Type B pancreatic cell (in vitro differentiated cells): ENCODE measurements at regions not wholly inside any gene's neighbourhood (a gene's known extent, or its start where the extent isn't known, plus 50 kb on each side); places are given as distances from the start of the nearest gene placed in this dataset.
"Not testable (repeated sequence)": the region's sequence is repeated elsewhere in the genome, so short reads cannot be mapped to it uniquely, and the experiment has no call there.

ENCODE experiments used
- DNase-seq: peaks from one replicate; pipeline ENCODE4 v3.0.0; 2021; ENCODE audit warnings: mixed read lengths; ENCODE audit not compliant: unreplicated experiment; ENCODE audit errors: extremely low spot score
- H3K27ac Mint-ChIP-seq: 2 replicates; pipeline ENCODE4 v1.8.0; 2021; ENCODE audit warnings: mild to moderate bottlenecking, mixed read lengths
- H3K27me3 Mint-ChIP-seq: 2 replicates; pipeline ENCODE4 v1.8.0; 2021; ENCODE audit warnings: mixed read lengths
- H3K36me3 Mint-ChIP-seq: 2 replicates; pipeline ENCODE4 v1.8.0; 2021; ENCODE audit warnings: mixed read lengths
- H3K4me1 Mint-ChIP-seq: one replicate; pipeline ENCODE4 v1.8.0; 2021; ENCODE audit warnings: mixed read lengths; ENCODE audit not compliant: unreplicated experiment
- H3K4me3 Mint-ChIP-seq: 2 replicates; pipeline ENCODE4 v1.8.0; 2021; ENCODE audit warnings: mild to moderate bottlenecking, mixed read lengths
- H3K9me3 Mint-ChIP-seq: 2 replicates; pipeline ENCODE4 v1.8.0; 2021; ENCODE audit warnings: mixed read lengths
- TF ChIP-seq, protein P1 (sequence below): fragments of 200-600 bp; sonication (generic); conservative IDR thresholded peaks from 2 replicates; pipeline ENCODE4 v1.5.0; 2021; ENCODE audit warnings: antibody characterized with exemption, mild to moderate bottlenecking

DNA sequence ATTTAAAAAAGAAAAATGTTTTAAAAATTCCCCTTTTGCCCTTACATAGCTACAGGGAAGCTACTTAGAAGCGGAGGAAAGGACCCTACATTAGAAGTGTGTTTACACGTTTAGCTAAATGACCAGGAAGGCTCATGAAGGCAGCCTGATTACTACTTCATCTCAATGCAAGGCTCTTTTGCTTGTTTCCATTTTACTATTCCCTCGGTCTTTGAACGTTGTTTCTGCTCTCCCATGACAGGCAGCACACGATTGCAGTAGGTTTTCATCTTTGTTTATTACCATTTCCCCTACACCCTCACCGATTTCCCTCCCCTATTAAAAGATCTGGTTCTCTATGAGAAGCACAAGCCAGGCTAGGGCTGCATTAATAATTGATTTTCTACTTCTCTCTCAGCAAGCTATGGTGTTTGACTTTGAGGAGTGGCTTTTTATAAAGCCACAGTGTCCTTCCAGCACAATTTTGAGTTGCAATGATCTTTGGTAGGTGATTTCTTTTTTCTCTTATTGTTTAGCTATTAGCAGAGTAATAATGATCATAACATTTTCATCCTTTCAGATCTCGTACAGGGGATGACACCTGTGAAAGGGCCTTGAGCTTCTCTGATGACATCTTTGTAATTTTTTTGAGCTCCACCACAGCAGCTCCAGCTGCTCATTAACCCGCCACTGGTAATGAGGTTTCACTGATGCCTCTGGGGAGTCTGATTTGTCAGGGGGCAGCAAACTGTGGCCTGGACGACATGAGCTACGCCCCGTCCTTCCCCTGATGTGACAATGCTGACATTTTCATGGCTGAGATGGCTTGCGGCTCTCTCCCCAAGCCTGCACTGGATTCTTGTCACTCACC lies 670.3 kb downstream of the UQCRFS1 start:
- H3K4me3 Mint-ChIP-seq, result no peak overlapping the region
- no peak overlapping the region for H3K27ac Mint-ChIP-seq
- no peaks in the 10 kb centered on the region for H3K36me3 Mint-ChIP-seq
- no peaks in the 10 kb centered on the region for H3K9me3 Mint-ChIP-seq
- TF ChIP-seq, protein P1, sequence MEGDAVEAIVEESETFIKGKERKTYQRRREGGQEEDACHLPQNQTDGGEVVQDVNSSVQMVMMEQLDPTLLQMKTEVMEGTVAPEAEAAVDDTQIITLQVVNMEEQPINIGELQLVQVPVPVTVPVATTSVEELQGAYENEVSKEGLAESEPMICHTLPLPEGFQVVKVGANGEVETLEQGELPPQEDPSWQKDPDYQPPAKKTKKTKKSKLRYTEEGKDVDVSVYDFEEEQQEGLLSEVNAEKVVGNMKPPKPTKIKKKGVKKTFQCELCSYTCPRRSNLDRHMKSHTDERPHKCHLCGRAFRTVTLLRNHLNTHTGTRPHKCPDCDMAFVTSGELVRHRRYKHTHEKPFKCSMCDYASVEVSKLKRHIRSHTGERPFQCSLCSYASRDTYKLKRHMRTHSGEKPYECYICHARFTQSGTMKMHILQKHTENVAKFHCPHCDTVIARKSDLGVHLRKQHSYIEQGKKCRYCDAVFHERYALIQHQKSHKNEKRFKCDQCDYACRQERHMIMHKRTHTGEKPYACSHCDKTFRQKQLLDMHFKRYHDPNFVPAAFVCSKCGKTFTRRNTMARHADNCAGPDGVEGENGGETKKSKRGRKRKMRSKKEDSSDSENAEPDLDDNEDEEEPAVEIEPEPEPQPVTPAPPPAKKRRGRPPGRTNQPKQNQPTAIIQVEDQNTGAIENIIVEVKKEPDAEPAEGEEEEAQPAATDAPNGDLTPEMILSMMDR, result no peak
- DNase-seq, result no peak
- no peaks in the 10 kb centered on the region for H3K4me1 Mint-ChIP-seq
- no peaks in the 10 kb centered on the region for H3K27me3 Mint-ChIP-seq

DNA sequence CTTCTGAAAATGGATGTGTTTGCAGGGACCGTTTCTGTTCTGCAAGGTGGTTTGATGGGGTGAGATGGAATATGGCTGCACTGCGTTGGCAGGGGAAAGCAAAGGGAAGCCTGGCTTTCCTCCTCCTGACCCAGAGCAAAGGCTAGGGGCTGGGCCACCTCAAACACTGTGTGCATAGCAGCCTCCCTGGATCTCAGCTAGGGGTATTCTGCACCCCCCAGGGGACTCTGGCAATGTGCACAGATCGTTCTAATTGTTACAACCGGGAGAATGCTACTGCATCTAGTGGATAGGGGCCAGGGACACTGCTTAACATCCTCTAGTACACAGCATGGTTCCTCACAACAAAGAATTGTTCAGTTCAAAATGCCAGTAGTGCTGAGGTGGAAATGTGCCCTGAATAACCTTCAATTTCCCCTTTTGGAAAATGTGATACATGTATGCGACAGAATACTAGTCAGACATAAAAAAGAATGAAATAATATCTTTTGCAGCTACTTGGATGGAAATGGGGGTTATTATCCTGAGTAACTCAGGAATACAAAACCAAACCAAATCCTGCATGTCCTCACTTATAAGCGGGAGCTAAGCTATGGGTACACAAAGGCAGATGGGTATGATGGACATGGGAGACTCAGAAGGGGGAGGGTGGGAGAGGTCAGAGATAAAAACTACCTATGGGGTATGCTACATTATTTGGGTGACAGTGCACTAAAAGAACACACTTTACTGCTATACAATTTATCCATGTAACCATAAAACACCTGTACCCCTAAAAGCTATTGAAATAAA lies 671.2 kb downstream of the UQCRFS1 start:
- no peaks in the 10 kb centered on the region for H3K36me3 Mint-ChIP-seq

DNA sequence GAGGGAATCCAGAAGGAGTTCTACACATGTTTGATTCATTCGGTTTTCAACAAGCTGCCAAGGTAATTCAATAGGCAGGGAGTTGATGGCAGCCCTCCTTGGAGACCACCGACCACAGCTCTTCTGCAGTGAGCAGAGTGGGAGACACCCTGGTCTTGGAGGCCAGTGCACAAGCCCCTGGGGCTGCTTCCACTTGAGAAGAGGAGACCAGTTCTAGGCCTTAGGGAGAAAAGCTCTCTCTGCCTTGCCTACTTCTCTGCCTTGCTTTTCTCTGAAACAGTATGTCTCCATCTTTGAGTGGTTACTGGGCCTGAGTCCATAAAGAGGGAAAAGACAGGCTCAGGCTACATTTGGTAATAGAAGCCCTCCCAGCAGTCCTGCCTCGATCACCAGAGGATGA lies 671.9 kb downstream of the UQCRFS1 start:
- no peaks in the 10 kb centered on the region for H3K4me1 Mint-ChIP-seq
- no peaks in the 10 kb centered on the region for H3K36me3 Mint-ChIP-seq
- H3K27ac Mint-ChIP-seq, result no peak overlapping the region
- no peaks in the 10 kb centered on the region for H3K27me3 Mint-ChIP-seq
- H3K9me3 Mint-ChIP-seq, result no peaks in the 10 kb centered on the region
- DNase-seq, result no peak
- H3K4me3 Mint-ChIP-seq, result no peak overlapping the region
- TF ChIP-seq, protein P1, result no peak

More for the DNA sequence above, 671.2 kb downstream of the UQCRFS1 start:
- TF ChIP-seq, protein P1, result no peak
- Mint-ChIP-seq H3K9me3 (no peaks in the 10 kb centered on the region), H3K4me1 (no peaks in the 10 kb centered on the region), H3K27me3 (no peaks in the 10 kb centered on the region), H3K4me3 (no peak overlapping the region), H3K27ac (no peak overlapping the region)
- DNase-seq, result no peak

DNA sequence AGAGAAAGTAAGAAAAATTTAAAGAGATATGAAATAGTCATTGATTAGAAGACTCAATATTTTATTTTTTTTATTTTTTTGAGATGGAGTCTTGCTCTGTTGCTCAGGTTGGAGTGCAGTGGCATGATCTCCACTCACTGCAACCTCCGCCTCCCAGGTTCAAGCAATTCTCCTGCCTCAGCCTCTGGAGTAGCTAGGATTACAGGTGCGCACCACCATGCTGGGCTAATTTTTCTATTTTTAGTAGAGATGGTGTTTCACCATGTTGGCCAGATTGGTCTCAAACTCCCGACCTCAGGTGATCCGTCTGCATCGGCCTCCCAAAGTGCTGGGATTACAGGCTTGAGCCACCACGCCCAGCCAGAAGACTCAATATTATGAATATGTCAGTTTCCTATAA lies 672.6 kb downstream of the UQCRFS1 start:
- H3K4me1 Mint-ChIP-seq, H3K36me3 Mint-ChIP-seq, H3K4me3 Mint-ChIP-seq, H3K9me3 Mint-ChIP-seq, H3K27me3 Mint-ChIP-seq, DNase-seq, H3K27ac Mint-ChIP-seq: not testable (repeated sequence)

DNA sequence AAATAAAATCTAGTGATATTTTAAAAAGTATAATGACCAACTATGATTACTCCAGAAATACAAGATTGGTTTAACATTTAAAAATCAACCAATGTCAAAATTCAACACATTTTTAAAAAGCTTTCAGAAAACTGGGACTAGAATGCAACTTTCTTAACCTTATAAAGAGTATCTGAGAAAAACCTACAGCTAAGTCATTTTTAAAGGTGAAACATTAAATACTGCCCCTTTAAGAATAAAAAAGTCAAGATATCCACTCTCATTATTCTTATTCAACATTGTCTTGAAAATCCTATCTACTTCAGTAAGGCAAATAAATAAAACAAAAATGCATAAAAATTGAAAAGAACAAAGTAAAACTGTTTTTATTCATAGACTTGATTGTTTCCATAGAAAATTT lies 673.2 kb downstream of the UQCRFS1 start:
- H3K27me3 Mint-ChIP-seq, result no peaks in the 10 kb centered on the region
- H3K9me3 Mint-ChIP-seq, result no peaks in the 10 kb centered on the region
- DNase-seq, result no peak
- H3K36me3 Mint-ChIP-seq, result no peaks in the 10 kb centered on the region
- H3K27ac Mint-ChIP-seq, result no peak overlapping the region
- H3K4me3 Mint-ChIP-seq, result no peak overlapping the region
- no peaks in the 10 kb centered on the region for H3K4me1 Mint-ChIP-seq
- TF ChIP-seq, protein P1, result no peak

DNA sequence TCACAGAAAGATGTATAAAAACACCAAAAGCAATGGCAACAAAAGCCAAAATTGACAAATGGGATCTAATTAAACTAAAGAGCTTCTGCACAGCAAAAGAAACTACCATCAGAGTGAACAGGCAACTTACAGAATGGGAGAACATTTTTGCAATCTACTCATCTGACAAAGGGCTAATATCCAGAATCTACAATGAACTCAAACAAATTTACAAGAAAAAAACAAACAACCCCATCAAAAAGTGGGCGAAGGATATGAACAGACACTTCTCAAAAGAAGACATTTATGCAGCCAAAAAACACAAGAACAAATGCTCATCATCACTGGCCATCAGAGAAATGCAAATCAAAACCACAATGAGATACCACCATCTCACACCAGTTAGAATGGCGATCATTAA lies 674.4 kb downstream of the UQCRFS1 start:
- not testable (repeated sequence) for H3K4me1 Mint-ChIP-seq, H3K27me3 Mint-ChIP-seq, H3K27ac Mint-ChIP-seq, DNase-seq, H3K4me3 Mint-ChIP-seq, H3K36me3 Mint-ChIP-seq, H3K9me3 Mint-ChIP-seq
